ENCODE measurements at regions not wholly inside any gene's neighbourhood (a gene's known extent, or its start where the extent isn't known, plus 50 kb on each side); places are given as distances from the start of the nearest gene placed in this dataset.

- DNase-seq = peak; percentile 89
These were observed 135.0 kb upstream of the RIPOR2 start for GRCh38 chr6:25070547-25071366.

DNA sequence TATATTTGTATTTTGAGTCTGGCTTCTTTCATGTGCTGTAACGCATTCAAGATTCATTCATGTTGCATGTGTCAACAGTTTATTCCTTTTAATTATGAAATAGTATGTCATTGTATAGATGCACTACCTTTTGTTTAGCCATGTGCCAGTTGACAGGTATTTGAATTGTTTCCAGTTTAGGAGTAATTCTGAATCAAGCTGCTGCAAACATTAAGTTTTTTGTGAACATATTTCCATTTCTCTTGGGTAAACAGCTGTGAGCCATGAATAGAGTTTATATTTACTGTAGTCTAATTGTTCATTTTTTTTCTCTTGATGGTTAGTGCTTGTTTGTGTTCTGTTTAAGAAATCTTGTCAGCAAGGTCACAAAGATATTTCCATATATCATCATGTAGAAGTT is 142.4 kb upstream of the RIPOR2 start:
- no peak for DNase-seq

DNA sequence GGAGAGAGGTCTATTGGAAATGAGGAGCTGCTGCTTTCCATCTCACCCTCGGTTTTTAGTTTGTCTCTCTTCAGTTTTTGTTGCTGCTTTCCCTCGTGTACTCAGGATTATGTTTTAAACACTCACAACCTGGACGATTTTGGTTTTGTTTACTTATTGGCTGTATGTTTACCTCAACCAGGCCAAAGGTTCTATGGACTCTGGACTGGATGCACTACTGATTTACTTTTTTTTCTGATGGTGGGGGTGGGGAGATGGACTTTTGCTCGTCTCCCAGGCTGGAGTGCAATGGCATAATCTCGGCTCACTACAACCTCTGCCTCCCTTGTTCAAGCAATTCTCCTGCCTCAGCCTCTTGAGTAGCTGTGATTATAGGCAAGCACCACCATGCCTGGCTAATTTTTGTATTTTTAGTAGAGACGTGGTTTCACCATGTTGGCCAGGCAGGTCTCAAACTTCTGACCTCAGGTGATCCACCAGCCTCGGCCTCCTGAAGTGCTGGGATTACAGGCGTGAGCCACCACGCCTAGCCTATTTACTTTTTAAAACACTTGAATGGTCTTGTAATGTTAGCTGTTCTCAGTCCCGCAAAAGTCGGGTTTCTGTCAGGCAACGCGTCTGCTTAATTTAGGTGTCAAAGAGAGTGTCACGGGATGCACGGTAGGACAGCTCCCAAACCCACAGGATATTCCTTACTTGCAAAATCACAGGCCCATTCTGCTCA is 148.2 kb upstream of the RIPOR2 start:
- DNase-seq = no peak

GRCh38 chr6:25084508-25084833 is 148.7 kb upstream of the RIPOR2 start:
- DNase-seq = no peak

- peak; percentile 78 for DNase-seq
These were observed 150.0 kb upstream of the RIPOR2 start for GRCh38 chr6:25085756-25086155.

GRCh38 chr6:25086500-25087091 is 150.8 kb upstream of the RIPOR2 start:
- no peak for DNase-seq

GRCh38 chr6:25088513-25088912 is 152.8 kb upstream of the RIPOR2 start:
- DNase-seq = no peak

DNA sequence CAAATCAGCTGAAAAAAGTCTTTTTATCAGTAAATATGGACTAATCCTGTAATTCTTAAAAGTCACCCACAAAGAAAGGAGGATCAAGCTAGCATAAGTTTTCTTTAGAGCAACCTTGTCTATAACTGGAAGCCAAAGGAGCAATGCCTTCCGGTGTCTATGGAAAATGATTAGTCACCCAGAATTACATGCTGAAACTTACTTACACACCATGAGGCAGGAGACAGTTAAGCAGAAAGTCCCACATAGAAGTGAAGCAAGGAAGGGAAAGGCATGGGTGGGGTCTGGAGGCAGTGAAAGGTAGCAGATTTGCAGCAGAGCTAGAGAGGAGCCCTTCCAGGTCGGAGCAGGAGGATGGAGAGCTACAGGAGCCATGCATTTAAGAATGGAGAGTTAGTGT is 153.7 kb upstream of the RIPOR2 start:
- peak; percentile 47 for DNase-seq

DNA sequence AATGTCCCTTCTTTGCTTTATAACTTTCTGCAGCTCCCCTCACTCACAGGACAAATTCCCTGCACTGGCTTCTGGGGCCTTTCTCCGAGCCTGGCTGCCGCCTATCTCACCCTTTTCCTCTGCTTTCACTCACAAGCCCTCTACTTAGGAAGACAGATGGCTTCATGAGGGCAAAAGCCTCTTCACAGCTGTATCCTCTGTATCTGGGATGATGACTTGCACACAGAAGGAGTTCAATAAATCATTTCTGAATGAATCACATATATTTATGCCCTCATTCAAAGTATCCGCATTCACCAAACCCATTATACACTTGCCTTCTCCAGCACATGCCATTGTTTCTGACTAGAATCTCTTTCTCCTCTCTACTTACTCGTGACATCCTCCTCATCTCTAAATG is 159.0 kb upstream of the RIPOR2 start:
- no peak for DNase-seq

DNA sequence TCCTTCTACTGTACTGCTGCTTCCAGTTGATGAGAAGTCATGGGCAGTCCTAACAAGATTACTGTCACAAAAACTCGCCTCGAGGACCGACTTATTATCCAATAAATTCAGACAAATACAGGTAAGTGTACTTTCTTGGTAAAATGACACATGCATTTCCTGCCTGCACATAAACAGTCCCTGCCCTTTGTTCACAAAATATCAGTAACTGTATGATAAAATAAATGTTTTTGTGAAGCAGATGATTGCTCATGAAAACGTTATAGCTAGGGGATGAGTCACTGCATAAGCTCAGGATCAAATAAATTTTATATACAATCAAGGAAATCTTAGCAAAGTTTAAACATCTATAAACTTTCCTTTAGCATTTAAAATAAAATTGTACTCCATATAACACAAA is 164.5 kb upstream of the RIPOR2 start:
- DNase-seq = no peak

GRCh38 chr6:25103603-25104002 is 167.8 kb upstream of the RIPOR2 start:
- DNase-seq = no peak

- no peak for DNase-seq
These were observed 169.5 kb upstream of the RIPOR2 start for GRCh38 chr6:25105070-25105925.

DNA sequence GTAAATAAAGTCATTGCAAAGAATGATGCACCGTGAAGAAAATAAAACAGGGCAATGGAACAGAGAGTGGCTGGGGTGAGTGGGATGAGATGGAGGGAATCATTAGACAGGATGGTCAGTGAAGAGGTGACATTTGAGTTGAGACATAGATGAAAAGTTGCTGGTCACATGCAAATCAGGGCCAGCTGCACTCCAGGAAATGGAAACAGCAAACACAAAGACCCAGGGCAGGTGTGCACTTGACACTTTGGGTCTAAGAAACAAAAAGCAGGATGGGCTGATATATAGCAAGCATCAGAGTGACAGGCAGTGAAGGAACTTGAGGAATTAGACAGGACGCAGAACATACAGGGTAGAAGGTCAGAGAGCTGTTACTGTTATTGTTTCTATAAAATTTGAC is 171.5 kb upstream of the RIPOR2 start:
- DNase-seq = no peak

DNA sequence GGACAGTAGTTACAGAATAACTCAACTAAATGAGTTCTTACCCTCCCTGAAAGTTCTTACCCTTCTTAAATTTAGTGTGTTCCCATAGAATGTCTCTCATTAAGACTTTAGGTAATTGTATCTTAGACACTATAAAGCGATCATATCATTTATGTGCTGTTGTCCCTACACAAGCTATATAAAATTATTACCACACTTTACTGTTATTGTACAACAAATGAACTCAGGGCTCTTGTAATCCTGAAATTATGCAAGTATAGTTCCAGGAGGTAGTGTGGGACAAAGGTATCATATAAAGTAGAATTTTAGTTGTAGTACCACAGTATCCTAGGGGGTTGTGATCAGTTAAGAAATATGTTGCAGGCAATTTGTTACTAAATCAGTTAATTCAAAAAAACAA is 167.4 kb upstream of the CARMIL1 start:
- DNase-seq = no peak

GRCh38 chr6:25112322-25112773 is 166.8 kb upstream of the CARMIL1 start:
- DNase-seq = no peak

DNA sequence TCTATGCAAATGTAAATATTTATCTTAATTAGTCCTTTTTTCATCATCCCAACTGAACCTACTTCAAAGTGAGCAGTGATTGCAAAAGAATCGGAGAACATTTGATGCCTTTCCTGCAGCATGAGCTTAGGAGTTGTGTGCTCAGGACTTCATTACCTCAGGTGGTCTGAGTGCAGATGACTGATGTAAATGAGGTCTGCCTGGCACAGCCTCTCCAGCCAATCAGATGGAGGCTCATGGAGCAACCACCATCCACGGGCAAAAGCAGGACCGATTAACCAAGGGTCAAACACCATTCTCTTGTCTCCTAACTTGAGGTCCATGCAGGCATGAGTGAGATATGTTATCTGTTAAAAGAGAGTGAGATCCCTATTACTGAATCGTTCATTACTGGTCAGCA is 165.7 kb upstream of the CARMIL1 start:
- no peak for DNase-seq

DNA sequence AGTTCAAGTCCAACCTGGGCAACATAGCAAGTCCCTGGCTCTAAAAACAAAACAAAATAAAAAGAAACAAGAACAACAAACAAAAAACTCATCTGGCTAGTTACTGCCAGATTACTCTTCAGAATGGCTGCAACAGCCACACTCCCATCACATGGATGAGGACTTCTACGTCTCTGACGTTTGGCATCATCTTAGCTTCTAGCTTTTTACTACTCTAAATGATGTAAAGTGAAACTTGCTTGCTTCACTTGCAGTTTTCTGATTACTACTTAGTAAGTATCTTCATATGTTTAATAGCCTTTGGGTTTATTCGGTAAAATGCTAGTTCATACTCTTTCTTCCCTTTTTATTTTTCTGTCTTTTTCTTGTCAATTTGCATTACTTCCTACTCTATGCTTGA is 161.1 kb upstream of the CARMIL1 start:
- DNase-seq = no peak

- DNase-seq = no peak
These were observed 158.0 kb upstream of the CARMIL1 start for GRCh38 chr6:25121186-25121585.

DNA sequence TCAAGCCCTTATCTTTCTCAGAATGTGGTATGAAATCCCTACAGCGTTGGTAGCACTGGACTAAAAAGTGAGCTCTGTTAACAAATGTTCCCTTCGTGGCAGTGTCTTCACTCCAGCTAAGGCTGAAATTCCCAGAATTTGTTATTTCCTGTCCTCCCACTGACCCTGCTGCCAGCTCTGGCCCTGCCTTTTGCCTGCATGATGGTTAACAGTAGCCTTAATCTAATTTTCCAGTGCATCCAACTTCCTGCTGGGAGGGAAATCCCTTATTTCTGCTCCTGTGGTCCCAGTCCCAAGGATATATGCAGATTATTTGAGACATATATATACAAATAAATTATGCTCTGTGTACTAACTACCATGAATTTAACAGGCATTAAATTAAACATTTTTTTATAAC is 157.2 kb upstream of the CARMIL1 start:
- no peak for DNase-seq

GRCh38 chr6:25122622-25123237 is 156.4 kb upstream of the CARMIL1 start:
- no peak for DNase-seq

GRCh38 chr6:25124216-25124715 is 154.9 kb upstream of the CARMIL1 start:
- DNase-seq = no peak

GRCh38 chr6:25125736-25126135 is 153.4 kb upstream of the CARMIL1 start:
- no peak for DNase-seq
